ENCODE measurements at regions not wholly inside any gene's neighbourhood (a gene's known extent, or its start where the extent isn't known, plus 50 kb on each side); places are given as distances from the start of the nearest gene placed in this dataset.
"Not testable (repeated sequence)": the region's sequence is repeated elsewhere in the genome, so short reads cannot be mapped to it uniquely, and the experiment has no call there.

- no peak for DNase-seq (ENCODE audit: low read depth in 2 of 2)
These were observed 339.2 kb upstream of the KAZN start for GRCh38 chr1:14259191-14259757.

- DNase-seq (ENCODE audit: low read depth in 2 of 2), result no peak
These were observed 338.0 kb upstream of the KAZN start for GRCh38 chr1:14260480-14260879.

GRCh38 chr1:14261395-14261794, 337.1 kb upstream of the KAZN start:
- no peak for DNase-seq (ENCODE audit: low read depth in 2 of 2)

- no peak for DNase-seq (ENCODE audit: low read depth in 2 of 2)
These were observed 335.8 kb upstream of the KAZN start for GRCh38 chr1:14262637-14263036.

- no peak for DNase-seq (ENCODE audit: low read depth in 2 of 2)
These were observed 335.3 kb upstream of the KAZN start for GRCh38 chr1:14263225-14263624.

- DNase-seq (ENCODE audit: low read depth in 2 of 2), result no peak
These were observed 334.8 kb upstream of the KAZN start for GRCh38 chr1:14263671-14264070.

- no peak for DNase-seq (ENCODE audit: low read depth in 2 of 2)
These were observed 333.0 kb upstream of the KAZN start for GRCh38 chr1:14265495-14265894.

GRCh38 chr1:14267991-14268390, 330.5 kb upstream of the KAZN start:
- no peak for DNase-seq (ENCODE audit: low read depth in 2 of 2)

- no peak for DNase-seq (ENCODE audit: low read depth in 2 of 2)
These were observed 327.7 kb upstream of the KAZN start for GRCh38 chr1:14270821-14271220.

- no peak for DNase-seq (ENCODE audit: low read depth in 2 of 2)
These were observed 324.7 kb upstream of the KAZN start for GRCh38 chr1:14273811-14274210.

- not testable (repeated sequence) for DNase-seq (ENCODE audit: low read depth in 2 of 2)
These were observed 318.6 kb upstream of the KAZN start for GRCh38 chr1:14279891-14280290.

GRCh38 chr1:14280909-14281308, 317.6 kb upstream of the KAZN start:
- DNase-seq (ENCODE audit: low read depth in 2 of 2), result no peak

- DNase-seq (ENCODE audit: low read depth in 2 of 2), result no peak
These were observed 317.1 kb upstream of the KAZN start for GRCh38 chr1:14281412-14281811.

GRCh38 chr1:14282707-14283106, 315.8 kb upstream of the KAZN start:
- DNase-seq (ENCODE audit: low read depth in 2 of 2), result no peak

GRCh38 chr1:14285238-14285637, 313.2 kb upstream of the KAZN start:
- DNase-seq (ENCODE audit: low read depth in 2 of 2), result no peak

- not testable (repeated sequence) for DNase-seq (ENCODE audit: low read depth in 2 of 2)
These were observed 307.3 kb upstream of the KAZN start for GRCh38 chr1:14291182-14291581.

- DNase-seq (ENCODE audit: low read depth in 2 of 2), result no peak
These were observed 306.0 kb upstream of the KAZN start for GRCh38 chr1:14292520-14292919.

- DNase-seq (ENCODE audit: low read depth in 2 of 2), result no peak
These were observed 304.5 kb upstream of the KAZN start for GRCh38 chr1:14294006-14294405.

GRCh38 chr1:14294860-14295536, 303.5 kb upstream of the KAZN start:
- DNase-seq (ENCODE audit: low read depth in 2 of 2), result no peak

GRCh38 chr1:14296795-14297194, 301.7 kb upstream of the KAZN start:
- no peak for DNase-seq (ENCODE audit: low read depth in 2 of 2)

- DNase-seq (ENCODE audit: low read depth in 2 of 2), result no peak
These were observed 301.1 kb upstream of the KAZN start for GRCh38 chr1:14297356-14297755.

- no peak for DNase-seq (ENCODE audit: low read depth in 2 of 2)
These were observed 299.7 kb upstream of the KAZN start for GRCh38 chr1:14298806-14299205.

- no peak for DNase-seq (ENCODE audit: low read depth in 2 of 2)
These were observed 297.3 kb upstream of the KAZN start for GRCh38 chr1:14300991-14301703.
